Right renal cortex interstitium (tissue), 3 donors: ENCODE measurements at regions not wholly inside any gene's neighbourhood (a gene's known extent, or its start where the extent isn't known, plus 50 kb on each side); places are given as distances from the start of the nearest gene placed in this dataset.

Experiments
- DNase-seq, 3 donors: peaks; one replicate each; pipeline ENCODE4 v3.0.0-alpha.2; 2013; ENCODE audit warnings: low read depth in 3 of 3, low spot score in 2 of 3

DNA sequence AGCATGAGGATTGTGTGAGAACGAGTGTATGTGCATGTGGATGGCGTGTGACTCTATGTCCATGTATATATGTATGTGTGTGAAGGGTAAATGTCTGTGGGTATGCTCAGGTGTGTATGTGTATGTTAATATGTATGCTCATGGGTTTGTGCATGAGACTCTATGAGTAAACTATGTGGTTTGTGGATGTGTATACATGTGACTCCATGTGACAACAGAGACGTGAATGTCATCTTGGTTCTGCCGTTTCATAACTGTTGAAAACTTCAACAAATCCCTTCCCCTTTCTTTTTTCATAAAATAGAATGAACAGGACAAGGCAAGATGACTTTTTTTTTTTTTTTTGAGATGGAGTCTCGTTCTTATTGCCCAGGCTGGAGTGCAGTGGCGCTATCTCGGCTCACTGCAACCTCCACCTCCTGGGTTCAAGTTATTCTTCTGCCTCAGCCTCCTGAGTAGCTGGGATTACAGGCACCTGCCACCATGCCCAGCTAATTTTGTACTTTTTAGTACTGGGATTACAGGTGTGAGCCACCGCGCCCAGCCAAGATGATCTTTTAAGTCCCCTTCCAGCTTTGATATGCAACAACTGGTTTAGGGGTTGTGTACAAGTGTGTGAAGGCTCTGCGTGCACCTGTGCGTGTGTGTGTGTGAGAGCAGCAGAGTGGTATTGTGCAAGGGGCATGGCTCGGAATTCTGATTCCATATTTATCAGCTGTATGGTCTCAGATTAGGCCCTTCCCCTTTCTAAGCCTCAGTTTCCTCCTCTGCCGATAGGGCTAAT is 106.3 kb downstream of the EBNA1BP2 start:
- no peak for DNase-seq

DNA sequence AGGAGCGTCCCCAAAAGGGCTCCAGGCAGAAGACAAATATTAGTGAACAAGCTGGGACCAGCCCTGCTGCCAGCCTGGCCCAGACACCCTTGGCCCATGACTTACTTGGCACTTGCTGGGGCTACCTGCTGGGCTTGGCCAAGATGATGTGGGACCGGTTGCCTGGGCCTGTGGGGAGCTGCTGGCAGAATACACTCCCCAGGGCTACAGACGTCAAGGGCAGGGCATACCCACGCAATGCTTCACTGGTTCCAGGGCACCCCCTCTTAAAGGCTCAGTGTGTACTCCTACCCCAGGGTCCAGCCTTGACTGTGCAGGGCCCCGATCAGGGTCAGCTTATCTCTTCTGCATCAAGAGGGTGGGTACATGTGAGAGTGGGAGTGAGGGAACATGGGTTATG is 106.5 kb upstream of the SLC2A1 start:
- DNase-seq, result no peak

DNA sequence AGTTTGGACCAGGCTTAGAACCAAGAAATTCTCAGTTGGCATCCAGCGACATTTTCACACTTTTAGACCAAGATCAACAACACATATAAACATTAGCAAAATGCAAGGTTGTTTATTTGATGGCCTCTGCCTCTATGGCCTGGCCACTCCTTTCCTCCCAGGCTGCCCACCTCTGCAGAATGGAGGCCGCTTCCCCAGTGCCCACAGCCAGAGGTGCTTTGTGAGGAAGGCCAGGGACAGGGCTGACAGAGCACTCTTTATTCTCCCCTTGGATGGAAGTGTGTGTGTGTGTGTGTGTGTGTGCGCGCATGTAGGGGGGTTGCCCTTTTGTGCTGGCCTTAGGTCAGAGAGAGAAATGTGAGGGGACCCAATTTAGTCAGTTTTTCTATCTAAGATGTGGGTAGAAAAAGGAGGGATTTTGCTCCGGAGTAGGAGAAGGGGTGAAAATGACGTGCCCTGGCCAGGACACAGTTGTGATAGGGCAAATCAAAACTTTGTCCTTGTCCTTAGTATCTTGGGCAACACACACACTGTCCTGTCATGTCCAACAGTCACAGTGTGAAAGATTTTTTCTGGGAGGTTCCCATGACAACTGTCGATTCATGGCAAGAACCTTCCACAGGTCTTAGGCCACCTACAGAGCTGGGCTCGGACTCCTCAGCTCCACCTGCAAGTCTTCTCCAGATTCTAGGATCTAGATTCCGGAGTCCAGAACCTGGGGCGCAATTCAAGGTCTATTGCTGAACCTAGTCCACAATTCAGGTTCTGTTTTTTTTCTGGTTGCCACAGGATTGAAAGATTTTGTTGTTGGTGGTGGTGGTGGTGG is 104.9 kb upstream of the SLC2A1 start:
- DNase-seq, result no peak

GRCh38 chr1:43062527-43063095 is 103.9 kb upstream of the SLC2A1 start:
- no peak for DNase-seq

DNA sequence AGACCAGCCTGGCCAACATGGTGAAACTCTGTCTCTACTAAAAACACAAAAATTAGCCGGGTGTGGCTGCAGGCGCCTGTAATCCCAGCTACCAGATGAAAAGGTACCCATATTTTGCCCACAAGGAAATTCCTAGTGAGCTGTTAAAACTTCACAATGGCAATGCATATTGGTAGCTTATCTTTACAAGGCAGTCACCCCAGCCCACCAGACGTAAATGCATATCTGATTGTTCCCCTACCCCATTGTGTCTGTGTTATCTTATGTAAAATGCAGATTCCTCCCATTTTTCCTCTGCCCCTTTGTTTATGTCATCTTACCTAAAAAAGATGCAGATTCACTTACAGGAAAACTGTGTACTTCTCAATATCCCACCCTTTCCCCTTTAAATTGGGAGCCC is 103.1 kb upstream of the SLC2A1 start:
- DNase-seq, result no peak

- no peak for DNase-seq
Measured at GRCh38 chr1:43059640-43060574, 101.2 kb upstream of the SLC2A1 start.

- no peak for DNase-seq
Measured at GRCh38 chr1:43058545-43059360, 100.1 kb upstream of the SLC2A1 start.

DNA sequence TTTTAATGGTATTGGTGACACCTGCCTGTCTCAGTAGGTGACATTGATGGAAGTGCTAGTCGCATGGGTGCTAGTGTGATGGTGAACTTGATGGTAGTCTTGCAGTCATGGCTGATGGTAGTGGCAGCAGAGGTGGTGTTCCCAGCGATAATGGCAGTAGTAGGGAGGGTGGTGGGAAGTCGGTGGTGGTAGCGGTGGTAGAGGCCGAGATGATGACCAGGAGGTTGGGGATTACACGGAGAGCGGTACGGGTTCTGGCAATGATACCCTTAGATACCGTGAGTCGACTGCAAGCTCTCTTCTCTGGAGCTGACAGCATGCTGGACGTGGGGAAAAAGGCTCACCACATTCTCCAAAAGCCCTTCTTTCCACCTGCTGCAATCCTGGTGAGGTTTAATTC is 99.4 kb upstream of the SLC2A1 start:
- no peak for DNase-seq

DNA sequence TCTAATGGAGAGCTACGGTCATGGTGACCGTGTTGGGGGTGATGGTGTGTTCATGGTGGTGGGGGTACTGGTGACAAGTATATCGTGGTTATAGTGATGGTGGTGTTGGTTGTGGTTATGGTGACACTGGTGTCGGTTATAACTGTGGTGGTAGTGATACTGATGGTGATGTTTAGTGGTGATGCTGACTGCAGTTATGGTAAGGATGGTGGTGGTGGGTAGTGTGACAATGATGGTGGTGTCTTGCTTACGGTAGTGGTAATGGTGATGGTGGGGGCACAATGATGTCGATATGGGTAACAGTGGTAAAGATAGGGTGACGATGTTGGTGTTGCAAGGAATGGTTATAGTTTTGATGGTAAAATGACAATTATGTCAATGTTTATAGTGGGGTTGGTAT is 98.9 kb upstream of the SLC2A1 start:
- no peak for DNase-seq

DNA sequence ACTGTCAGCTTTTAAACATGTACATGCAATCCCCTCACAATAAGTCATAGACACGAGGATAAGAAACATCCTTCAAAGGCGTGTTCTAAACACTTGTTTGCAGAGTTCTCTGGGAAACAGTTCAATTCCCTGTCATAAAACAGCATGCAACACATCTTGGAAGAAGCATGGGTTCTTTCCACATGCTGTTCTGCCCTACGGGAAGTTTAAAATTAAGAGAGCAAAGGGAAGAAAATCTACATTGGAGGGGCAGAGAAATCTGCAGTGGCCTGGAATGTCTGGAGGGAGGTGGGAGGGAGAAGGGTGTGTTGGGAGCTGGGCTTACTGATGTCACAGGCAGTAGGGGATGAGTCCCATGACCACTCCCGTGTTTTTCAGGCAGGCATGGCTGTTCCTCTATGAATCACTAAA is 98.3 kb upstream of the SLC2A1 start:
- no peak for DNase-seq

DNA sequence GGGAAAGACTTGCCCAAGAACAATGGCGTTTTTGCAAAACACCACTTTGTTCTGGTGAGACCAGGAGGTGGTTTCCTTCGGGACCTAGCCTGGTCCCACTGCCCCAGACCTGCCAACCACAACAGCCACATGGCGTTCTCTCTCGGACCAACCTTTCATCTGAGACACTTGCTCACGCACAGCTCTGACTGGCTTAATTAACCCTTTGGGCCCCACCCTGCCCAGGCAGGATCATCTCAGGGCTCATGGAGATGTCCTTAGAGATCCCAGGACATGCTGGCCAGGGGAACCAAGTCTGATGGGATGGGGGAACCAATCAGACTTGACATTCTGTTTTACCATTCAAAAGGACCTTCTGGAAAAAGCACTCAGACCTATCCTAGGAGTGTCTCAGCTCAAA is 97.8 kb upstream of the SLC2A1 start:
- no peak for DNase-seq

DNA sequence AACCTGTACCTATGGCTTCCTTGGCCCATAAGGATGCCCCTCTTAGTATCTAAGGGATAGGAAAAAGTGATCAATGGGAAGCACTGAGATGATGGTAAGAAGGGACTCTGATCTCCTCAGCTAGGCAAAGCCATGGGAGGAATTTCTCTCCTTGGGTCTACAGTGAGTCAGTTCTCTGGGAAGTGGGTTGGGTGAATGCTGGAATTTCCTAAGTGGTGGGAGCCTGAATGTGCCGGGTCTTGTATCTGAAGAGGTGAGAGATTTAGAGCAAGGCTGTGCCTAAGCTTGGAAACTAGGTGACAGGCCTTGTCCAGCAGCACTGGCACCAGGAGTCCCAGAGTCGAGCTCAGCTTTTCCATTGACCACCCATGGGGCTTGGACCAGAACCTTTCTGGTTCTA is 96.3 kb upstream of the SLC2A1 start:
- no peak for DNase-seq

- DNase-seq, result no peak
Measured at GRCh38 chr1:43052786-43053439, 94.2 kb upstream of the SLC2A1 start.

- no peak for DNase-seq
Measured at GRCh38 chr1:43052322-43052721, 93.7 kb upstream of the SLC2A1 start.

GRCh38 chr1:43049481-43049880 is 90.8 kb upstream of the SLC2A1 start:
- DNase-seq, result no peak

DNA sequence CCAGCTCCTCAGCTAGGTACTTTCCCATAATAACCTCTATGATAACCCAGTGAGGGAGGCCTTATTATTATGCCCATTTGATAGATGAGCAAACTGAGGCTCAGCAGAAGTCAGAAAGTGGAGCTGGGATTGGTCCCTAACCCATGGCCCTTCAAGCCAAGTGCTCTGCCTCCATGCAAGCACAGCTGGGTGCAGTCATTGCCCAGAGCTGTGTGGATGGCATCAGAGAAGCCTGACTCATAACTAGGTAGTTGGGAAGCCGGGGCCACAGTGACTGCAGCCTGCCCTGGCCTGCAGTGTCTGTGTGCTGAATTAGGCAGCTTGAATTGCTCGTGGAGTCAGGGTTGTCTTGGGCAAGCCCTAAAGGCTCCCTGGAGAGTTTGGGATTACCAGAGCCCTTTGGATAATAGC is 89.9 kb upstream of the SLC2A1 start:
- DNase-seq, result no peak

- no peak for DNase-seq
Measured at GRCh38 chr1:43047135-43047534, 88.5 kb upstream of the SLC2A1 start.

- DNase-seq, result no peak
Measured at GRCh38 chr1:43044572-43045361, 86.1 kb upstream of the SLC2A1 start.

DNA sequence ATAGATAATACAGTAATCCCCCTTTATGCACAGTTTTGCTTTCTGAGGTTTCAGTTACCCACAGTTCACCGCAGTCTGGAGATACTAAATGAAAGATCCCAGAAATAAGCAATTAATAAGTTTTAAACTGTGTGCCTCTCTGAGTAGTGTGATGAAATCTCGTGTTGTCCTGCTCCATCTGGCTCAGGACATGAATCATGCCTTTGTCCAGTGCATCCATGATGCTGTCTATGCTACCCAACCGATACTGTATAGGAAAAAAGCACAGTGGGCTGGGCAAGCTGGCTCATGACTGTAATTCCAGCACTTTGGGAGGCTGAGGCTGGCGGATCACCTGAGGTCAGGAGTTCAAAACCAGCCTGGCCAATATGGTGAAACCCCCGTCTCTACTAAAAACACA is 85.0 kb upstream of the SLC2A1 start:
- no peak for DNase-seq
